HG03095 (cell line): ENCODE measurements at regions not wholly inside any gene's neighbourhood (a gene's known extent, or its start where the extent isn't known, plus 50 kb on each side); places are given as distances from the start of the nearest gene placed in this dataset.
A peak's percentile ranks its signal among the peaks of the same experiment; 100 is the strongest.

Source experiments
- ATAC-seq: cut with Tn5 transposase; IDR thresholded peaks from one replicate; pipeline ENCODE4 v1.9.1; 2021; ENCODE audit warnings: moderate library complexity; ENCODE audit not compliant: unreplicated experiment

GRCh38 chr13:62360609-62361008, 945.0 kb upstream of the PCDH20 start:
- no peak for ATAC-seq

- ATAC-seq, result no peak
These were observed 942.9 kb upstream of the PCDH20 start for GRCh38 chr13:62358646-62358932.

- ATAC-seq, result peak; percentile 89
These were observed 942.4 kb upstream of the PCDH20 start for GRCh38 chr13:62357887-62358645.

GRCh38 chr13:62356977-62357376, 941.3 kb upstream of the PCDH20 start:
- ATAC-seq, result no peak

- no peak for ATAC-seq
These were observed 921.6 kb upstream of the PCDH20 start for GRCh38 chr13:62337109-62337880.

- no peak for ATAC-seq
These were observed 920.9 kb upstream of the PCDH20 start for GRCh38 chr13:62336507-62336906.

- ATAC-seq, result no peak
These were observed 917.8 kb upstream of the PCDH20 start for GRCh38 chr13:62333466-62333865.

GRCh38 chr13:62331384-62331783, 915.7 kb upstream of the PCDH20 start:
- no peak for ATAC-seq

GRCh38 chr13:62327367-62327766, 911.7 kb upstream of the PCDH20 start:
- ATAC-seq, result no peak

- ATAC-seq, result no peak
These were observed 909.2 kb upstream of the PCDH20 start for GRCh38 chr13:62324842-62325241.

GRCh38 chr13:62321895-62322294, 906.2 kb upstream of the PCDH20 start:
- ATAC-seq, result no peak

- ATAC-seq, result no peak
These were observed 905.5 kb upstream of the PCDH20 start for GRCh38 chr13:62321139-62321538.

- ATAC-seq, result peak; percentile 68
These were observed 904.8 kb upstream of the PCDH20 start for GRCh38 chr13:62320129-62321108.

- no peak for ATAC-seq
These were observed 894.3 kb upstream of the PCDH20 start for GRCh38 chr13:62309904-62310303.

GRCh38 chr13:62305756-62306155, 890.1 kb upstream of the PCDH20 start:
- ATAC-seq, result peak; percentile 95

- ATAC-seq, result no peak
These were observed 886.7 kb upstream of the PCDH20 start for GRCh38 chr13:62302341-62302740.

GRCh38 chr13:62299988-62300387, 884.3 kb upstream of the PCDH20 start:
- no peak for ATAC-seq

GRCh38 chr13:62296812-62297211, 881.2 kb upstream of the PCDH20 start:
- no peak for ATAC-seq

GRCh38 chr13:62294244-62294643, 878.6 kb upstream of the PCDH20 start:
- ATAC-seq, result no peak

GRCh38 chr13:62292714-62293480, 877.2 kb upstream of the PCDH20 start:
- ATAC-seq, result no peak

GRCh38 chr13:62290542-62290941, 874.9 kb upstream of the PCDH20 start:
- no peak for ATAC-seq
